ENCODE measurements at regions not wholly inside any gene's neighbourhood (a gene's known extent, or its start where the extent isn't known, plus 50 kb on each side); places are given as distances from the start of the nearest gene placed in this dataset.

GRCh38 chr2:67041051-67041450 is 356.1 kb upstream of the ETAA1 start:
- no peak for TF ChIP-seq POLR2A (IDR thresholded peaks at IDR 0.05)
- no peak for TF ChIP-seq CTCF (IDR thresholded peaks at IDR 0.05)
